Panc1 (cell line): ENCODE measurements at regions not wholly inside any gene's neighbourhood (a gene's known extent, or its start where the extent isn't known, plus 50 kb on each side); places are given as distances from the start of the nearest gene placed in this dataset.

Experiments
- ATAC-seq: fragments of 200-7000 bp; cut with Tn5 transposase; 2 replicates; pipeline ENCODE4 v1.9.1; 2020; ENCODE audit warnings: mild to moderate bottlenecking, moderate library complexity
- BruUV-seq: library from RNA; stranded (reverse); fragments of 400-500 nt; replicated peaks from 2 replicates; lab custom pipeline; 2021; lab: Mats Ljungman, UMichigan
- CTCF ChIA-PET: fragments of 300-600 bp; sonication (Branson Sonifier 250); formaldehyde crosslinking; loops from one replicate; lab custom pipeline; 2022; ENCODE audit warnings: antibody characterized with exemption; lab: Charles Lee
- POLR2A ChIA-PET: fragments of 300-600 bp; sonication (Branson Sonifier 250); formaldehyde crosslinking; loops from one replicate; lab custom pipeline; 2022; ENCODE audit warnings: antibody characterized with exemption; lab: Charles Lee
- DNase-seq: peaks from one replicate; pipeline ENCODE4 v3.0.0-alpha.2; 2010; ENCODE audit warnings: low read depth, low spot score
- H3K27ac ChIP-seq: 2 replicates; pipeline ENCODE4 v1.5.1; 2011; ENCODE audit warnings: mild to moderate bottlenecking, low read length, inconsistent platforms
- H3K27me3 ChIP-seq: fragments of 200-500 bp; sonication (Bioruptor generic); 2 replicates; pipeline ENCODE4 v1.6.0; 2014; ENCODE audit warnings: low read length, inconsistent platforms; ENCODE audit not compliant: control insufficient read depth, insufficient read depth
- H3K36me3 ChIP-seq: fragments of 200-500 bp; sonication (Bioruptor generic); 2 replicates; pipeline ENCODE4 v1.5.1; 2014; ENCODE audit warnings: inconsistent platforms, mild to moderate bottlenecking, low read length, moderate library complexity; ENCODE audit not compliant: control insufficient read depth, insufficient read depth
- H3K4me1 ChIP-seq: 2 replicates; pipeline ENCODE4 v1.5.1; 2011; ENCODE audit warnings: inconsistent platforms, mild to moderate bottlenecking, low read length, moderate library complexity; ENCODE audit not compliant: control insufficient read depth, insufficient read depth
- H3K4me3 ChIP-seq, 2 experiments: 2 replicates each; pipeline ENCODE4 v1.5.1; 2011 to 2012; ENCODE audit warnings: low read depth in 2 of 2, low read length in 2 of 2, mild to moderate bottlenecking in 2 of 2, inconsistent platforms in 1 of 2, moderate library complexity in 1 of 2
- H3K9me3 ChIP-seq: fragments of 200-500 bp; sonication (Bioruptor generic); 2 replicates; pipeline ENCODE4 v1.5.1; 2014; ENCODE audit warnings: low read depth, mild to moderate bottlenecking, inconsistent platforms, low read length, moderate library complexity; ENCODE audit not compliant: control insufficient read depth, insufficient read depth
- CTCF ChIP-seq: fragments of 450-650 bp; IDR thresholded peaks from 2 replicates; pipeline ENCODE4 v1.5.1; 2017; ENCODE audit warnings: mild to moderate bottlenecking
- POLR2AphosphoS5 ChIP-seq: IDR thresholded peaks from 2 replicates; pipeline ENCODE4 v1.6.1; 2012; ENCODE audit warnings: mild to moderate bottlenecking, low read depth, low read length, moderate library complexity
- REST ChIP-seq, 2 experiments: IDR thresholded peaks; 2 replicates each; pipeline ENCODE4 v1.6.1; 2011 to 2012; ENCODE audit warnings: low read depth in 2 of 2, control low read depth in 1 of 2, low read length in 1 of 2, mild to moderate bottlenecking in 1 of 2, moderate library complexity in 1 of 2; ENCODE audit not compliant: insufficient read depth in 1 of 2
- SIN3A ChIP-seq: IDR thresholded peaks from 2 replicates; pipeline ENCODE4 v1.6.1; 2012; ENCODE audit warnings: low read depth, mild to moderate bottlenecking, low read length, moderate library complexity, borderline replicate concordance; ENCODE audit not compliant: insufficient read depth
- TCF7L2 ChIP-seq: IDR thresholded peaks from 2 replicates; pipeline ENCODE4 v1.6.1; 2011; ENCODE audit warnings: mild to moderate bottlenecking, low read depth, low read length, inconsistent platforms
- in situ Hi-C: cut with HindIII; loops from 2 replicates; pipeline ENCODE4 v1.10.0; 2016; ENCODE audit warnings: low sequenced_read_pairs, low pct_unique_long_range_greater_than_20kb
- intact Hi-C: fragments of 100-400 bp; cut with micrococcal nuclease; formaldehyde crosslinking; loops from one replicate; pipeline ENCODE4 v1.10.0; 2022; ENCODE audit not compliant: unreplicated experiment

GRCh38 chr14:76927971-76928700, 100.4 kb downstream of the IRF2BPL start:
- Histone ChIP-seq H3K36me3 (no peaks in the 10 kb centered on the region), H3K27ac (peak overlapping the region; percentile 73), H3K9me3 (no peaks in the 10 kb centered on the region), H3K4me3 (no peak overlapping the region), H3K27me3 (no peaks in the 10 kb centered on the region), H3K4me1 (peaks cover 45% of the 10 kb centered on the region)
- ChIA-PET CTCF (interaction anchor here (0.7 kb wide), 1 partner anchor 18 kb away, joined by 3 read pairs; no protein-coding TSS in a partner anchor), POLR2A (no interaction called here)
- no TSS peak for BruUV-seq
- no peak for DNase-seq
- intact Hi-C loops = no loop called here
- in situ Hi-C loops = no loop called here
- no peak for TF ChIP-seq CTCF
- TF ChIP-seq SIN3A = no peak
- TF ChIP-seq REST (IDR thresholded peaks at IDR 0.05; ENCODE audit: insufficient read depth in 1 of 2, low read depth in 2 of 2, low read length in 1 of 2) = no peak
- TF ChIP-seq TCF7L2 = no peak
- no peak for TF ChIP-seq POLR2AphosphoS5
- ATAC-seq = no peak

GRCh38 chr14:76926521-76927251, 100.5 kb downstream of the LRRC74A start:
- TF ChIP-seq SIN3A (no peak), TCF7L2 (no peak), POLR2AphosphoS5 (no peak), REST (IDR thresholded peaks at IDR 0.05; ENCODE audit: insufficient read depth in 1 of 2, low read depth in 2 of 2, low read length in 1 of 2) (no peak), CTCF (no peak)
- peak overlapping the region; percentile 61 for H3K27ac ChIP-seq
- no peaks in the 10 kb centered on the region for H3K27me3 ChIP-seq
- H3K9me3 ChIP-seq = no peaks in the 10 kb centered on the region
- BruUV-seq = no TSS peak
- H3K36me3 ChIP-seq = no peaks in the 10 kb centered on the region
- intact Hi-C loops = no loop called here
- DNase-seq (no peak), ATAC-seq (no peak)
- POLR2A ChIA-PET = interaction anchor here (0.6 kb wide), 1 partner anchor 16 kb away, joined by 3 read pairs; no protein-coding TSS in a partner anchor
- in situ Hi-C loops = no loop called here
- H3K4me1 ChIP-seq = peaks cover 46% of the 10 kb centered on the region
- CTCF ChIA-PET = no interaction called here
- no peak overlapping the region for H3K4me3 ChIP-seq
